ENCODE measurements at regions not wholly inside any gene's neighbourhood (a gene's known extent, or its start where the extent isn't known, plus 50 kb on each side); places are given as distances from the start of the nearest gene placed in this dataset.

GRCh38 chr15:93348711-93349545, 259.9 kb upstream of the RGMA start:
- no peaks in the 10 kb centered on the region for H4K20me1 ChIP-seq (ENCODE audit: insufficient read depth, low read length)
- H3K36me3 ChIP-seq (ENCODE audit: control insufficient read depth, insufficient read depth, low read length): no peaks in the 10 kb centered on the region
- no peaks in the 10 kb centered on the region for H3K4me1 ChIP-seq (ENCODE audit: control insufficient read depth, insufficient read depth, low read length)
- H3K27me3 ChIP-seq (ENCODE audit: control insufficient read depth, insufficient read depth, low read length): no peaks in the 10 kb centered on the region
- intact Hi-C loops (cut with micrococcal nuclease): no loop called here
- no peak overlapping the region for H3K4me3 ChIP-seq (ENCODE audit: insufficient read depth, low read depth, low read length)
- TF ChIP-seq USF2 (IDR thresholded peaks at IDR 0.05; ENCODE audit: low read depth, low read length): no peak
- TF ChIP-seq MAFK (IDR thresholded peaks at IDR 0.05; ENCODE audit: low read depth, low read length): no peak
- no peak for TF ChIP-seq RFX5 (IDR thresholded peaks at IDR 0.05; ENCODE audit: low read depth, low read length)
- TF ChIP-seq NFE2L2 (IDR thresholded peaks at IDR 0.05; ENCODE audit: low read depth, low read length): no peak
- TF ChIP-seq RAD21 (IDR thresholded peaks at IDR 0.05; ENCODE audit: low read length): no peak
- TF ChIP-seq SMC3 (IDR thresholded peaks at IDR 0.05; ENCODE audit: low read depth, low read length): no peak
- no peak for TF ChIP-seq BHLHE40 (IDR thresholded peaks at IDR 0.05; ENCODE audit: low read depth, low read length)
- no peak for TF ChIP-seq FOS (IDR thresholded peaks at IDR 0.05; ENCODE audit: low read depth, low read length)
- no peak for TF ChIP-seq RCOR1 (IDR thresholded peaks at IDR 0.05; ENCODE audit: insufficient replicate concordance, low read length)
- TF ChIP-seq MAZ (IDR thresholded peaks at IDR 0.05; ENCODE audit: borderline replicate concordance, low read depth, low read length): no peak
- TF ChIP-seq CHD1 (IDR thresholded peaks at IDR 0.05; ENCODE audit: low read depth, low read length): no peak
- TF ChIP-seq MXI1 (IDR thresholded peaks at IDR 0.05; ENCODE audit: borderline replicate concordance, low read depth, low read length): no peak
- no peak for TF ChIP-seq POLR2A (IDR thresholded peaks at IDR 0.05; ENCODE audit: low read depth, low read length)
- TF ChIP-seq ELK1 (IDR thresholded peaks at IDR 0.05; ENCODE audit: borderline replicate concordance, low read depth, low read length): no peak
- no peak for TF ChIP-seq CTCF (conservative IDR thresholded peaks at IDR 0.05; ENCODE audit: low read depth, low read length)
- TF ChIP-seq CEBPB (IDR thresholded peaks at IDR 0.05; ENCODE audit: low read depth, low read length): no peak
- no peak overlapping the region for H3K27ac ChIP-seq (ENCODE audit: insufficient read depth, low read length)
- DNase-seq (no peak), ATAC-seq (ENCODE audit: low read depth) (no peak)
- no peak overlapping the region for H3K4ac ChIP-seq (ENCODE audit: low read depth, low read length)
- H3K9ac ChIP-seq (ENCODE audit: low read depth, low read length): no peak overlapping the region
- no peak overlapping the region for H2BK120ac ChIP-seq (ENCODE audit: low read depth, low read length)
- H2BK15ac ChIP-seq (ENCODE audit: low read depth, low read length): no peak overlapping the region
- no peak overlapping the region for H2AK5ac ChIP-seq (ENCODE audit: low read depth, low read length)
- in situ Hi-C loops (cut with MboI; ENCODE audit: low sequenced_read_pairs): no loop called here
- H2BK20ac ChIP-seq (ENCODE audit: low read depth, low read length): no peak overlapping the region
- H3K23ac ChIP-seq (ENCODE audit: low read depth, low read length): no peak overlapping the region
- no peak overlapping the region for H3K56ac ChIP-seq (ENCODE audit: extremely low read depth, insufficient read depth, low read length)
- H4K91ac ChIP-seq (ENCODE audit: insufficient read depth, low read depth, low read length): no peak overlapping the region
- H2AFZ ChIP-seq (replicated peaks; ENCODE audit: low read length, poor library complexity): no peak overlapping the region
- dilution Hi-C loops (cut with HindIII; ENCODE audit: low sequenced_read_pairs, unreplicated experiment): no loop called here
- no peaks in the 10 kb centered on the region for H3K9me1 ChIP-seq (ENCODE audit: insufficient read depth, low read length)
- ChIA-PET POLR2A (ENCODE audit: unreplicated experiment) (no interaction called here), CTCF (no interaction called here)
- no CpG with 5 or more reads among the region's 7 CpGs for WGBS, 2 experiments (ENCODE audit: extremely low coverage in 2 of 2, insufficient read length in 1 of 2)
- no peak overlapping the region for H4K8ac ChIP-seq (ENCODE audit: low read depth in 2 of 2, low read length in 2 of 2)
- H3K4me2 ChIP-seq (ENCODE audit: low read depth, low read length): no peak overlapping the region
- H2BK5ac ChIP-seq (ENCODE audit: low read depth, low read length, poor library complexity, severe bottlenecking): no peak overlapping the region
- BruUV-seq (replicated peaks): no TSS peak
- peaks cover 16% of the 10 kb centered on the region for H3K9me3 ChIP-seq (ENCODE audit: control insufficient read depth, insufficient read depth, low read length)
- H3K18ac ChIP-seq (ENCODE audit: low read depth, low read length): no peak overlapping the region
- no peaks in the 10 kb centered on the region for H3K79me1 ChIP-seq (ENCODE audit: low read depth in 1 of 2, low read length in 2 of 2)
- H4K5ac ChIP-seq (ENCODE audit: low read depth, low read length): no peak overlapping the region
- H2AK9ac ChIP-seq (replicated peaks; ENCODE audit: low read depth, low read length, poor library complexity): no peak overlapping the region
- H3K14ac ChIP-seq (replicated peaks; ENCODE audit: low read depth, low read length): no peak overlapping the region
